ENCODE measurements at regions not wholly inside any gene's neighbourhood (a gene's known extent, or its start where the extent isn't known, plus 50 kb on each side); places are given as distances from the start of the nearest gene placed in this dataset.

GRCh38 chr1:200228081-200228480, 181.8 kb downstream of the ZNF281 start:
- TF ChIP-seq CTCF (IDR thresholded peaks at IDR 0.05; ENCODE audit: insufficient read depth, low read depth, low read length) (no peak), EZH2 (IDR thresholded peaks at IDR 0.05; ENCODE audit: insufficient read depth, low read length) (no peak)

All from astrocyte (in vitro differentiated cells and primary cell).